HCT116 (cell line): ENCODE measurements at regions not wholly inside any gene's neighbourhood (a gene's known extent, or its start where the extent isn't known, plus 50 kb on each side); places are given as distances from the start of the nearest gene placed in this dataset.

Source experiments
- ATAC-seq: fragments of 200-7000 bp; cut with Tn5 transposase; 2 replicates; pipeline ENCODE4 v1.9.1; 2020; ENCODE audit warnings: mild to moderate bottlenecking, moderate library complexity
- BruUV-seq: library from RNA; stranded (reverse); fragments of 400-500 nt; replicated peaks from 2 replicates; lab custom pipeline; 2021; lab: Mats Ljungman, UMichigan
- CTCF ChIA-PET: fragments of 300-600 bp; sonication (Branson Sonifier 250); formaldehyde crosslinking; loops from one replicate; lab custom pipeline; 2021; ENCODE audit warnings: antibody characterized with exemption; lab: Charles Lee
- POLR2A ChIA-PET: fragments of 300-600, 350-600 bp; sonication (Branson Sonifier 250); formaldehyde crosslinking; loops from one replicate; lab custom pipeline; 2021; ENCODE audit warnings: antibody characterized with exemption; lab: Charles Lee
- RAD21 ChIA-PET, 2 experiments: fragments of 300-600 bp; sonication (Branson Sonifier 250); formaldehyde crosslinking; loops; one replicate each; lab custom pipeline; 2023; ENCODE audit warnings: low total read pairs in 2 of 2; ENCODE audit not compliant: uncharacterized antibody in 2 of 2, unreplicated experiment in 2 of 2, low non-redundant PET in 1 of 2; lab: Charles Lee
- DNase-seq: peaks from one replicate; pipeline ENCODE4 v3.0.0-alpha.2; 2010; ENCODE audit warnings: low read depth, low spot score
- H2AFZ ChIP-seq: fragments of 200-600 bp; shearing (Covaris generic), sonication (generic); 2 replicates; pipeline ENCODE4 v1.6.1; 2017; ENCODE audit warnings: low read depth, mixed run types, mixed read lengths, antibody characterized with exemption, low read length; ENCODE audit not compliant: poor library complexity, severe bottlenecking
- H3K27ac ChIP-seq: 2 replicates; pipeline ENCODE4 v1.5.1; 2012; ENCODE audit warnings: low read depth, low read length
- H3K27me3 ChIP-seq: fragments of 200-600 bp; sonication (generic); 2 replicates; pipeline ENCODE4 v1.6.1; 2016; ENCODE audit warnings: mixed run types, low read length, mixed read lengths; ENCODE audit not compliant: insufficient read depth
- H3K36me3 ChIP-seq, 2 experiments: fragments of 200-500 bp in 1 of 2; fragments of 200-600 bp in 1 of 2; sonication (Bioruptor generic) in 1 of 2; sonication (generic) in 1 of 2; 2 replicates each; pipeline versions ENCODE4 v1.5.1 to v1.6.1; 2014 to 2016; ENCODE audit warnings: low read length in 2 of 2, inconsistent platforms in 1 of 2, mixed read lengths in 1 of 2, mixed run types in 1 of 2; ENCODE audit not compliant: insufficient read depth in 2 of 2, control insufficient read depth in 1 of 2
- H3K4me1 ChIP-seq, 2 experiments: fragments of 200-600 bp in 1 of 2; sonication (generic) in 1 of 2; 2 replicates each; pipeline versions ENCODE4 v1.5.1 to v1.6.1; 2012 to 2017; ENCODE audit warnings: low read length in 2 of 2, inconsistent platforms in 1 of 2, mild to moderate bottlenecking in 1 of 2, mixed read lengths in 1 of 2, mixed run types in 1 of 2, moderate library complexity in 1 of 2; ENCODE audit not compliant: insufficient read depth in 2 of 2, control insufficient read depth in 1 of 2
- H3K4me2 ChIP-seq: fragments of 200-600 bp; sonication (generic); 2 replicates; pipeline ENCODE4 v1.6.1; 2017; ENCODE audit warnings: mixed run types, low read length, mixed read lengths
- H3K4me3 ChIP-seq, 2 experiments: fragments of 200-600 bp in 1 of 2; sonication (generic) in 1 of 2; replicated peaks in 1 of 2; 2 replicates each; pipeline ENCODE4 v1.5.1; 2011 to 2016; ENCODE audit warnings: low read length in 2 of 2, control low read depth in 1 of 2, low read depth in 1 of 2, mild to moderate bottlenecking in 1 of 2, mixed read lengths in 1 of 2, mixed run types in 1 of 2
- H3K79me2 ChIP-seq: fragments of 200-600 bp; sonication (generic); 2 replicates; pipeline ENCODE4 v1.6.1; 2017; ENCODE audit warnings: mild to moderate bottlenecking, mixed run types, low read length, moderate library complexity, mixed read lengths; ENCODE audit not compliant: insufficient read depth
- H3K9ac ChIP-seq: fragments of 200-600 bp; sonication (generic); 2 replicates; pipeline ENCODE4 v1.6.1; 2016; ENCODE audit warnings: low read length, mixed read lengths
- H3K9me2 ChIP-seq: fragments of 200-600 bp; sonication (generic), shearing (Covaris generic); 2 replicates; pipeline ENCODE4 v1.6.1; 2017; ENCODE audit warnings: mixed run types, mild to moderate bottlenecking, moderate library complexity; ENCODE audit not compliant: insufficient read depth
- H3K9me3 ChIP-seq, 2 experiments: fragments of 200-500 bp in 1 of 2; fragments of 200-600 bp in 1 of 2; sonication (Bioruptor generic) in 1 of 2; sonication (generic) in 1 of 2; 2 replicates each; pipeline ENCODE4 v1.6.1; 2014 to 2017; ENCODE audit warnings: low read length in 2 of 2, mixed read lengths in 2 of 2, inconsistent platforms in 1 of 2, low read depth in 1 of 2, mild to moderate bottlenecking in 1 of 2, mixed run types in 1 of 2, moderate library complexity in 1 of 2; ENCODE audit not compliant: control insufficient read depth in 1 of 2, insufficient read depth in 1 of 2
- H4K20me1 ChIP-seq: fragments of 200-600 bp; sonication (generic), shearing (Covaris generic); 2 replicates; pipeline ENCODE4 v1.6.1; 2017; ENCODE audit warnings: mixed run types, mild to moderate bottlenecking, moderate library complexity; ENCODE audit not compliant: insufficient read depth
- CBX3 ChIP-seq: IDR thresholded peaks from 2 replicates; pipeline ENCODE4 v1.6.1; 2012; ENCODE audit warnings: low read depth
- CEBPB ChIP-seq: IDR thresholded peaks from 2 replicates; pipeline ENCODE4 v1.6.1; 2012; ENCODE audit warnings: low read depth
- EZH2 ChIP-seq: fragments of 200-600 bp; sonication (generic); IDR thresholded peaks from 2 replicates; pipeline ENCODE4 v1.6.1; 2017; ENCODE audit warnings: antibody characterized with exemption, mixed run types
- FOSL1 ChIP-seq: IDR thresholded peaks from 2 replicates; pipeline ENCODE4 v1.6.1; 2012; ENCODE audit warnings: low read depth
- POLR2A ChIP-seq: IDR thresholded peaks from 2 replicates; pipeline ENCODE4 v1.7.0; 2011; ENCODE audit warnings: borderline replicate concordance; ENCODE audit not compliant: insufficient read depth, insufficient read length; ENCODE audit errors: extremely low read depth
- POLR2AphosphoS5 ChIP-seq: IDR thresholded peaks from 2 replicates; pipeline ENCODE4 v1.6.1; 2011; ENCODE audit warnings: mild to moderate bottlenecking, low read depth, low read length, moderate library complexity
- RAD21 ChIP-seq: IDR thresholded peaks from 2 replicates; pipeline ENCODE4 v1.6.1; 2012; ENCODE audit warnings: low read depth, mild to moderate bottlenecking
- SIN3A ChIP-seq: IDR thresholded peaks from 2 replicates; pipeline ENCODE4 v1.6.1; 2012; ENCODE audit warnings: low read depth
- SP1 ChIP-seq: IDR thresholded peaks from 2 replicates; pipeline ENCODE4 v1.6.1; 2012; ENCODE audit warnings: low read depth
- SRF ChIP-seq: IDR thresholded peaks from 2 replicates; pipeline ENCODE4 v1.6.1; 2012; ENCODE audit warnings: low read depth
- YY1 ChIP-seq: IDR thresholded peaks from 2 replicates; pipeline ENCODE4 v1.6.1; 2011; ENCODE audit warnings: low read length, low read depth, moderate library complexity, mild to moderate bottlenecking; ENCODE audit not compliant: insufficient replicate concordance; ENCODE audit errors: extremely low read depth
- ZFX ChIP-seq: fragments of 450-650 bp; IDR thresholded peaks from 2 replicates; pipeline ENCODE4 v1.6.1; 2017
- intact Hi-C: fragments of 100-400 bp; cut with micrococcal nuclease; formaldehyde crosslinking; loops from 2 replicates; pipeline ENCODE4 v1.10.0; 2022
- TF ChIP-seq, protein P1 (sequence below): IDR thresholded peaks from 2 replicates; pipeline ENCODE4 v1.6.1; 2011; ENCODE audit warnings: mild to moderate bottlenecking, low read length, moderate library complexity; ENCODE audit not compliant: insufficient replicate concordance; ENCODE audit errors: extremely low read depth
- TF ChIP-seq, protein P2 (sequence below), 3 experiments: fragments of 200-600 bp in 1 of 3; sonication (generic) in 1 of 3; IDR thresholded peaks in 2 of 3; conservative IDR thresholded peaks in 1 of 3; 2 replicates each; pipeline ENCODE4 v1.5.1; 2012 to 2017; ENCODE audit warnings: low read depth in 2 of 3, low read length in 2 of 3, antibody characterized with exemption in 1 of 3, borderline replicate concordance in 1 of 3, control low read depth in 1 of 3, mild to moderate bottlenecking in 1 of 3, mixed read lengths in 1 of 3, mixed run types in 1 of 3, moderate library complexity in 1 of 3; ENCODE audit not compliant: insufficient read depth in 1 of 3

DNA sequence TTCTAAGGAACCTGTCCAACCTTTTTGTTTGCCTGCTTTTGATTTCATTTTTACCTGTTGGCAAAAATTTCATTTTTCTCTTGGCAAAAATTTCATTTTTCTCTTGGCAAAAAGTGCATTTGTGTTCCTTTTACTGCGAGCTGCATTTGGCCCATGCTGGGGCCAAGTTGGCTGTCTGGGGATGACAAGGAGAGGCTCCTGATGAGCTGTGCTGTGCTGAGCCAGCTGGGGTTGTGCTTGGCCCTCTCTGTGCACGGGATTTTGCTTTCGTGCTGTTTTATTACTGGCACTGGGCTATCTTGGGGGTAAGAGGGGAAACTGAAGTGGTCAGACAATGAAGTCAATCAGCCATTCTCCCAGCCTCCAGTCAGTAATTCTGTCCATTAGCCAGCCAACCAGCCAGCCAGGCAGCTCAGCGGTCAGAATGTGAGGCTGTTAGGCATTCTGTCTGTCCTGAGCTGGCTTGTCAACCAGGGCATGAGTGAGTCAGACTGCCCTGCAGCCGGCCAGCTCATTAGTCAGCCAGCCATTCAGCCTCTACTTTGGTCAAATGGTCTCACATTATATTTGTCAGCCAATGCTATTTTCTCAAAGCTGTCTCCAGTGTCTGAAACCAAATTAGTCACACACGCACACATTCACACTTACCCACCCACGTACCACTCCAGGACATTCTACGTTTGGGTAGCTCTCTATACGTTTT, 56.9 kb upstream of the PRPS1 start:
- DNase-seq = peak; percentile 8

DNA sequence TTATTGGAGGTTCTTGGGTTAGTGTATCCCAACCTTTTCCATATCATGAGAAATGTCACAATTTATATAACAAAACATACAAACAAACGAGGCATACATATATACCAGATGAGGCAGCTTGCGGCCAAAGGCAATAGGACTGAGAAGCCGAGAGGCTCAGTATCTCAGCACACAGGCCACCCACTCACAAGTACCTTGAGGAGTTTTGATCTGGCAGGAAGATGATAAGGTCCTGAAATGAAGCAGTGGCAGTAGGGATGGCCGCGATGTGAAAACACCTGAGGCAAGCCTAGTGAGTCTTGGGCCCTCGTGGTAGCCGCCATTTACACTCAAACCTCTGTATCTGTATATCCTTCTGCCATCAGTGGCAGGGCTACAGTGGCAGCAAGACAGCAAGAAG, 55.3 kb upstream of the PRPS1 start:
- intact Hi-C loops = no loop called here
- ChIA-PET POLR2A (no interaction called here), CTCF (no interaction called here), RAD21 (no interaction called here)
- Histone ChIP-seq H3K36me3 (no peaks in the 10 kb centered on the region), H3K9me3 (no peaks in the 10 kb centered on the region), H3K9me2 (no peaks in the 10 kb centered on the region), H3K4me3 (no peak overlapping the region), H4K20me1 (no peaks in the 10 kb centered on the region), H3K4me2 (no peak overlapping the region), H3K9ac (no peak overlapping the region), H3K27me3 (no peaks in the 10 kb centered on the region), H2AFZ (no peak overlapping the region), H3K4me1 (peaks cover 0 to 10% of the 10 kb centered on the region in 2 experiments; a peak in 2 of 4 replicates), H3K79me2 (no peaks in the 10 kb centered on the region), H3K27ac (no peak overlapping the region)
- TF ChIP-seq SRF (no peak), RAD21 (no peak), SIN3A (no peak), SP1 (no peak), POLR2AphosphoS5 (no peak), CEBPB (no peak), EZH2 (no peak), POLR2A (no peak), CBX3 (no peak), YY1 (no peak)
- TF ChIP-seq, protein P1, sequence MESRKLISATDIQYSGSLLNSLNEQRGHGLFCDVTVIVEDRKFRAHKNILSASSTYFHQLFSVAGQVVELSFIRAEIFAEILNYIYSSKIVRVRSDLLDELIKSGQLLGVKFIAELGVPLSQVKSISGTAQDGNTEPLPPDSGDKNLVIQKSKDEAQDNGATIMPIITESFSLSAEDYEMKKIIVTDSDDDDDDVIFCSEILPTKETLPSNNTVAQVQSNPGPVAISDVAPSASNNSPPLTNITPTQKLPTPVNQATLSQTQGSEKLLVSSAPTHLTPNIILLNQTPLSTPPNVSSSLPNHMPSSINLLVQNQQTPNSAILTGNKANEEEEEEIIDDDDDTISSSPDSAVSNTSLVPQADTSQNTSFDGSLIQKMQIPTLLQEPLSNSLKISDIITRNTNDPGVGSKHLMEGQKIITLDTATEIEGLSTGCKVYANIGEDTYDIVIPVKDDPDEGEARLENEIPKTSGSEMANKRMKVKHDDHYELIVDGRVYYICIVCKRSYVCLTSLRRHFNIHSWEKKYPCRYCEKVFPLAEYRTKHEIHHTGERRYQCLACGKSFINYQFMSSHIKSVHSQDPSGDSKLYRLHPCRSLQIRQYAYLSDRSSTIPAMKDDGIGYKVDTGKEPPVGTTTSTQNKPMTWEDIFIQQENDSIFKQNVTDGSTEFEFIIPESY = no peak
- TF ChIP-seq, protein P2, sequence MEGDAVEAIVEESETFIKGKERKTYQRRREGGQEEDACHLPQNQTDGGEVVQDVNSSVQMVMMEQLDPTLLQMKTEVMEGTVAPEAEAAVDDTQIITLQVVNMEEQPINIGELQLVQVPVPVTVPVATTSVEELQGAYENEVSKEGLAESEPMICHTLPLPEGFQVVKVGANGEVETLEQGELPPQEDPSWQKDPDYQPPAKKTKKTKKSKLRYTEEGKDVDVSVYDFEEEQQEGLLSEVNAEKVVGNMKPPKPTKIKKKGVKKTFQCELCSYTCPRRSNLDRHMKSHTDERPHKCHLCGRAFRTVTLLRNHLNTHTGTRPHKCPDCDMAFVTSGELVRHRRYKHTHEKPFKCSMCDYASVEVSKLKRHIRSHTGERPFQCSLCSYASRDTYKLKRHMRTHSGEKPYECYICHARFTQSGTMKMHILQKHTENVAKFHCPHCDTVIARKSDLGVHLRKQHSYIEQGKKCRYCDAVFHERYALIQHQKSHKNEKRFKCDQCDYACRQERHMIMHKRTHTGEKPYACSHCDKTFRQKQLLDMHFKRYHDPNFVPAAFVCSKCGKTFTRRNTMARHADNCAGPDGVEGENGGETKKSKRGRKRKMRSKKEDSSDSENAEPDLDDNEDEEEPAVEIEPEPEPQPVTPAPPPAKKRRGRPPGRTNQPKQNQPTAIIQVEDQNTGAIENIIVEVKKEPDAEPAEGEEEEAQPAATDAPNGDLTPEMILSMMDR (IDR thresholded peaks at IDR 0.05 in 2 of 3, conservative IDR thresholded peaks at IDR 0.05 in 1 of 3; ENCODE audit: borderline replicate concordance in 1 of 3, insufficient read depth in 1 of 3, low read depth in 2 of 3, low read length in 2 of 3) = no peak
- no peak for DNase-seq
- no TSS peak for BruUV-seq
- ATAC-seq = no peak

More for the DNA sequence above, 56.9 kb upstream of the PRPS1 start:
- peak overlapping the region; percentile 32 for H3K4me2 ChIP-seq
- no peak overlapping the region for H2AFZ ChIP-seq
- H3K9me3 ChIP-seq = no peaks in the 10 kb centered on the region
- H3K9ac ChIP-seq = no peak overlapping the region
- CTCF ChIA-PET = no interaction called here
- no peak overlapping the region for H3K4me3 ChIP-seq
- no peaks in the 10 kb centered on the region for H3K36me3 ChIP-seq
- no peak overlapping the region for H3K27ac ChIP-seq
- no TSS peak for BruUV-seq
- intact Hi-C loops = no loop called here
- peak; percentile 72 for ATAC-seq
- H3K9me2 ChIP-seq = no peaks in the 10 kb centered on the region
- H4K20me1 ChIP-seq = no peaks in the 10 kb centered on the region
- TF ChIP-seq FOSL1 = peak; percentile 32; the same call in 1 of the 2 replicates
- no peak for TF ChIP-seq ZFX
- no peaks in the 10 kb centered on the region for H3K79me2 ChIP-seq
- RAD21 ChIA-PET = no interaction called here
- H3K27me3 ChIP-seq = no peaks in the 10 kb centered on the region
- H3K4me1 ChIP-seq = peaks cover 0 to 13% of the 10 kb centered on the region in 2 experiments; a peak in 3 of 4 replicates
- POLR2A ChIA-PET = no interaction called here
